HL-60 (cell line): ENCODE measurements at regions not wholly inside any gene's neighbourhood (a gene's known extent, or its start where the extent isn't known, plus 50 kb on each side); places are given as distances from the start of the nearest gene placed in this dataset.

Experiments
- DNase-seq, 2 experiments: peaks; one replicate each; pipeline ENCODE4 v3.0.0-alpha.2; 2010 to 2020; ENCODE audit warnings: low read depth in 1 of 2, low spot score in 1 of 2
- H3K27ac ChIP-seq: fragments of 250-450 bp; sonication (Bioruptor Pico); replicated peaks from 2 replicates; pipeline ENCODE4 v1.5.1; 2020; ENCODE audit warnings: mild to moderate bottlenecking, moderate library complexity
- H3K27me3 ChIP-seq: fragments of 250-450 bp; sonication (Bioruptor Pico); 2 replicates; pipeline ENCODE4 v1.5.1; 2021; ENCODE audit warnings: mild to moderate bottlenecking, moderate library complexity; ENCODE audit not compliant: insufficient read depth, poor library complexity, severe bottlenecking
- H3K4me3 ChIP-seq: replicated peaks from 2 replicates; pipeline ENCODE4 v1.5.1; 2011; ENCODE audit warnings: mild to moderate bottlenecking, control low read depth, low read length; ENCODE audit not compliant: insufficient read depth
- GABPA ChIP-seq: IDR thresholded peaks from 2 replicates; pipeline ENCODE4 v1.6.1; 2012; ENCODE audit warnings: low read depth
- POLR2AphosphoS5 ChIP-seq: IDR thresholded peaks from 2 replicates; pipeline ENCODE4 v1.6.1; 2012; ENCODE audit warnings: low read depth
- SPI1 ChIP-seq: IDR thresholded peaks from 2 replicates; pipeline ENCODE4 v1.6.1; 2012; ENCODE audit warnings: low read depth, mild to moderate bottlenecking, borderline replicate concordance
- TF ChIP-seq, protein P1 (sequence below): IDR thresholded peaks from one replicate; pipeline ENCODE4 v1.5.1; 2011; ENCODE audit warnings: low read length, control low read depth, inconsistent platforms; ENCODE audit not compliant: insufficient read depth
- TF ChIP-seq, protein P2 (sequence below): IDR thresholded peaks from 2 replicates; pipeline ENCODE4 v1.6.1; 2012; ENCODE audit warnings: low read depth; ENCODE audit not compliant: insufficient replicate concordance

DNA sequence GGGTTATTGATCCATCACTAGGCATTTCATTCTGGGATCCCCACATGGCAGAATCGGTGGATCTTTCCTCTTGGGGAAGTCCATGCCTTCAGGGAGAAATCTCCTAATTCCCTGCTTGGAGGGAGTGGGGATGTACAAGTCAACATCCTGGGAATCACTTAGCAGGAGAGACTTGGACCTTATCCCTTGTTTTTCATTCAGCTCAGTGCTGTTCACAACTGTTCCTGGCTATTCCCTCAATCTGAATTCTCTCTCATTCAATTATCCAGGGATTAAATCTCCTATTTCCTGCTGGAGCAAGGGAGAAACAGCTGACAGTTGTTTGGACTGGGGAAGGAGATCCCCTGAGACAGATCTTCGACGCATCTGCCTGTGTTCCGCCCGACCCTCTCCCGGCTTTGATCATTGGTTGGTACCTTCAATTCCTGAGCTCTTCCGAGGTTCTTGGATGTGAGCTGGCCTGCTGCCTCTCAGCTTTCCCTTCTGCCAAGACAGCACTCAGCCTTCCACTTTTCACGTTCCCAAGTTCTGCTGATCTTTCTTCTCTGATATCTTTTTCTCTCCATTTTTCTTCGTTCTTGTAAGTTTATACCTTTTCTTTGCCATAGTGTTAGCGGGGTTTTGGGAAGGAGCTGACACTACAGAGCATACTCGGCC lies 115.4 kb upstream of the GNAO1 start:
- no peaks in the 10 kb centered on the region for H3K27me3 ChIP-seq
- no peak overlapping the region for H3K4me3 ChIP-seq

DNA sequence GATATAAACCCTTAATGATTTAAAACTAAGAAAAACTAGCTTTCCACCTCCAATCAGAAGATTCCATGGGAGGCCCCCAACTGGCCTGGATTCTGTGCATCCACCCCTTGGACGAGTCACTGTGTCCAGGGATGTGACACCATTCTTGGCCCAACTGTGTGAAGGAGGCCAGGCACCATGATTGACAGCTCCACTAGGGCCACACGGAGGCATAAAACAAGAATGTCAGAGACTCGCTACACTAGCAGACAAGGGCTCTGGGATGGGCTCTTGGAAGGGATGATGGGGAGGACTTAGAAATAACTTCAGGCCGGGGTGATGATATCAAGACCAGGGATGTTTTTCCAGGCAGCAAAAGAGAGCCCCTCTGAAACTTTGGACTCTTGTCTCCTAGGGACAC lies 117.8 kb upstream of the GNAO1 start:
- Histone ChIP-seq H3K27me3 (no peaks in the 10 kb centered on the region), H3K27ac (no peak overlapping the region), H3K4me3 (no peak overlapping the region)
- TF ChIP-seq, protein P1, sequence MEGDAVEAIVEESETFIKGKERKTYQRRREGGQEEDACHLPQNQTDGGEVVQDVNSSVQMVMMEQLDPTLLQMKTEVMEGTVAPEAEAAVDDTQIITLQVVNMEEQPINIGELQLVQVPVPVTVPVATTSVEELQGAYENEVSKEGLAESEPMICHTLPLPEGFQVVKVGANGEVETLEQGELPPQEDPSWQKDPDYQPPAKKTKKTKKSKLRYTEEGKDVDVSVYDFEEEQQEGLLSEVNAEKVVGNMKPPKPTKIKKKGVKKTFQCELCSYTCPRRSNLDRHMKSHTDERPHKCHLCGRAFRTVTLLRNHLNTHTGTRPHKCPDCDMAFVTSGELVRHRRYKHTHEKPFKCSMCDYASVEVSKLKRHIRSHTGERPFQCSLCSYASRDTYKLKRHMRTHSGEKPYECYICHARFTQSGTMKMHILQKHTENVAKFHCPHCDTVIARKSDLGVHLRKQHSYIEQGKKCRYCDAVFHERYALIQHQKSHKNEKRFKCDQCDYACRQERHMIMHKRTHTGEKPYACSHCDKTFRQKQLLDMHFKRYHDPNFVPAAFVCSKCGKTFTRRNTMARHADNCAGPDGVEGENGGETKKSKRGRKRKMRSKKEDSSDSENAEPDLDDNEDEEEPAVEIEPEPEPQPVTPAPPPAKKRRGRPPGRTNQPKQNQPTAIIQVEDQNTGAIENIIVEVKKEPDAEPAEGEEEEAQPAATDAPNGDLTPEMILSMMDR = no peak
- TF ChIP-seq, protein P2, sequence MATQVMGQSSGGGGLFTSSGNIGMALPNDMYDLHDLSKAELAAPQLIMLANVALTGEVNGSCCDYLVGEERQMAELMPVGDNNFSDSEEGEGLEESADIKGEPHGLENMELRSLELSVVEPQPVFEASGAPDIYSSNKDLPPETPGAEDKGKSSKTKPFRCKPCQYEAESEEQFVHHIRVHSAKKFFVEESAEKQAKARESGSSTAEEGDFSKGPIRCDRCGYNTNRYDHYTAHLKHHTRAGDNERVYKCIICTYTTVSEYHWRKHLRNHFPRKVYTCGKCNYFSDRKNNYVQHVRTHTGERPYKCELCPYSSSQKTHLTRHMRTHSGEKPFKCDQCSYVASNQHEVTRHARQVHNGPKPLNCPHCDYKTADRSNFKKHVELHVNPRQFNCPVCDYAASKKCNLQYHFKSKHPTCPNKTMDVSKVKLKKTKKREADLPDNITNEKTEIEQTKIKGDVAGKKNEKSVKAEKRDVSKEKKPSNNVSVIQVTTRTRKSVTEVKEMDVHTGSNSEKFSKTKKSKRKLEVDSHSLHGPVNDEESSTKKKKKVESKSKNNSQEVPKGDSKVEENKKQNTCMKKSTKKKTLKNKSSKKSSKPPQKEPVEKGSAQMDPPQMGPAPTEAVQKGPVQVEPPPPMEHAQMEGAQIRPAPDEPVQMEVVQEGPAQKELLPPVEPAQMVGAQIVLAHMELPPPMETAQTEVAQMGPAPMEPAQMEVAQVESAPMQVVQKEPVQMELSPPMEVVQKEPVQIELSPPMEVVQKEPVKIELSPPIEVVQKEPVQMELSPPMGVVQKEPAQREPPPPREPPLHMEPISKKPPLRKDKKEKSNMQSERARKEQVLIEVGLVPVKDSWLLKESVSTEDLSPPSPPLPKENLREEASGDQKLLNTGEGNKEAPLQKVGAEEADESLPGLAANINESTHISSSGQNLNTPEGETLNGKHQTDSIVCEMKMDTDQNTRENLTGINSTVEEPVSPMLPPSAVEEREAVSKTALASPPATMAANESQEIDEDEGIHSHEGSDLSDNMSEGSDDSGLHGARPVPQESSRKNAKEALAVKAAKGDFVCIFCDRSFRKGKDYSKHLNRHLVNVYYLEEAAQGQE = no peak
- no peak for TF ChIP-seq POLR2AphosphoS5
- no peak for TF ChIP-seq SPI1
- TF ChIP-seq GABPA = no peak
- no peak for DNase-seq

More for the DNA sequence above, 115.4 kb upstream of the GNAO1 start:
- no peak for DNase-seq
- no peak for TF ChIP-seq SPI1
- TF ChIP-seq, protein P1 = no peak
- no peak overlapping the region for H3K27ac ChIP-seq

DNA sequence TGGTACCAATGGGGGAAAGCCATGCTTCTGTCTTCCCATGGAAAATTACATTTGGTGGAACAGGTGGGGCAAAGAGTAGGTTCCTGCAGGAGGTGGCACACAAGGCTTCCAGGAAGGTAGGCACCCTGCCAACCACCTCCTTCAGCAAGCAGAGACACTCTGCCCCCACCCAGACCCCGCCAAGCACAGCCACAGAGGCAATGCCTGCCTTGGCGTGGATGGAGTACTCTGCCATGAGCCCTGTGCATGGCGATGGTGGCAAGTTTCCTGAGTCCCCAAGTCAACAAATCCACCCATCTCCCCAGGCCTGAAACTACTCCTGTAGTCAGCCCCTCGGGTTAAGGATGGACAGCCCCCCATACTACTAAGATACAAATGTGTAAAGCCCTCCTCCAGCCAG lies 119.2 kb upstream of the GNAO1 start:
- TF ChIP-seq POLR2AphosphoS5 (no peak), GABPA (no peak), SPI1 (no peak)
- TF ChIP-seq, protein P1 = no peak
- TF ChIP-seq, protein P2 = no peak

DNA sequence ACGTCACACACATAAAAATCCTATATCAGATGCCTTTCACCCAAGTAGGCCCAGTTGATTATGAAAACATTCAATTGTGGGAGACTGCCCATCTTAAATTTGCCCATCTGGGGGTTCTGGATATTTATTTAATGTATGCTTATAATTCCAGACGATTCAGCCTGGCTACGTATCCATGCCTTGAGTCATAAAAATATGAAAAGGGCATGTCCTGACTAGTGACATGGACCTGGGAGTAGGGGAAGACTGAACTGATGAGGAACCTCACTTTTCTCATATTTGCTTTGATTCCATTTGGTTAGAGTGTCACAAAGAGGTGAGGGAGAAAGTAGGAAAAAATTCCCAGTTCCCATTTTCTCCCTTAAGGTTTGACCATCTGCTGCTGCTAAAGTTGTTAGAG lies 122.5 kb upstream of the GNAO1 start:
- Histone ChIP-seq H3K27me3 (no peaks in the 10 kb centered on the region), H3K4me3 (no peak overlapping the region), H3K27ac (no peak overlapping the region)
- TF ChIP-seq SPI1 = no peak
- TF ChIP-seq GABPA = no peak
- TF ChIP-seq, protein P2 = no peak
- TF ChIP-seq, protein P1 = no peak
- TF ChIP-seq POLR2AphosphoS5 = no peak
- DNase-seq = no peak

More for the DNA sequence above, 119.2 kb upstream of the GNAO1 start:
- no peak for DNase-seq
- Histone ChIP-seq H3K4me3 (no peak overlapping the region), H3K27me3 (no peaks in the 10 kb centered on the region), H3K27ac (no peak overlapping the region)
